Prostate gland (tissue), 2 donors: ENCODE measurements at regions not wholly inside any gene's neighbourhood (a gene's known extent, or its start where the extent isn't known, plus 50 kb on each side); places are given as distances from the start of the nearest gene placed in this dataset.

Experiments used
- POLR2A ChIP-seq: fragments of 450-650 bp; IDR thresholded peaks from one replicate; pipeline ENCODE4 v1.6.1; 2016; ENCODE audit warnings: antibody characterized with exemption, mild to moderate bottlenecking
- POLR2AphosphoS5 ChIP-seq: sonication (generic); formaldehyde crosslinking; IDR thresholded peaks from one replicate; pipeline ENCODE4 v1.6.1; 2017; ENCODE audit warnings: antibody characterized with exemption
- TF ChIP-seq, protein P1 (sequence below), 4 experiments: fragments of 200-600 bp in 2 of 4; fragments of 450-650 bp in 2 of 4; sonication (generic) in 2 of 4; IDR thresholded peaks; 1 replicate in 3 of 4; 2 replicates in 1 of 4; pipeline ENCODE4 v1.5.1; 2016 to 2019; ENCODE audit warnings: antibody characterized with exemption in 4 of 4, mild to moderate bottlenecking in 2 of 4, moderate library complexity in 2 of 4

DNA sequence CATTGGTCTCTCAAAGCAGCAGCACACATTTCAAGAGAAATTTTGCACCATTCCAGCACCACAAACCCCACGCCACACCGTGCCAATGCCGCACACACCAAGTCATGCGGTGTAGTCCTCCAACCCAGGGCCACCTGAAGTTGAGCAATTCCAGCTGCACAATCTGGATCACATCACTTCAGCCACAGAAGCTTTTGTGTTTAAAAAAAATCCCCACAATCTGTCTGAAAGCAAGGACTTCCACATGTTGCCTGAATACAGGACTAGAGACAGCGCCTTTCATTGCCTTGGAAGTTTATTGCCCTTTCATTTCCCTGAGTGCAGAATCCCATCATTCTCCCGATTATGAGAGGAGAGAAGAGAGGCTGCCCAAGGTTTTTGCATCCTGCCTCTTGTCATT, 175.6 kb upstream of the BCL6 start:
- TF ChIP-seq, protein P1, sequence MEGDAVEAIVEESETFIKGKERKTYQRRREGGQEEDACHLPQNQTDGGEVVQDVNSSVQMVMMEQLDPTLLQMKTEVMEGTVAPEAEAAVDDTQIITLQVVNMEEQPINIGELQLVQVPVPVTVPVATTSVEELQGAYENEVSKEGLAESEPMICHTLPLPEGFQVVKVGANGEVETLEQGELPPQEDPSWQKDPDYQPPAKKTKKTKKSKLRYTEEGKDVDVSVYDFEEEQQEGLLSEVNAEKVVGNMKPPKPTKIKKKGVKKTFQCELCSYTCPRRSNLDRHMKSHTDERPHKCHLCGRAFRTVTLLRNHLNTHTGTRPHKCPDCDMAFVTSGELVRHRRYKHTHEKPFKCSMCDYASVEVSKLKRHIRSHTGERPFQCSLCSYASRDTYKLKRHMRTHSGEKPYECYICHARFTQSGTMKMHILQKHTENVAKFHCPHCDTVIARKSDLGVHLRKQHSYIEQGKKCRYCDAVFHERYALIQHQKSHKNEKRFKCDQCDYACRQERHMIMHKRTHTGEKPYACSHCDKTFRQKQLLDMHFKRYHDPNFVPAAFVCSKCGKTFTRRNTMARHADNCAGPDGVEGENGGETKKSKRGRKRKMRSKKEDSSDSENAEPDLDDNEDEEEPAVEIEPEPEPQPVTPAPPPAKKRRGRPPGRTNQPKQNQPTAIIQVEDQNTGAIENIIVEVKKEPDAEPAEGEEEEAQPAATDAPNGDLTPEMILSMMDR (IDR thresholded peaks at IDR 0.05) = no peak
- no peak for TF ChIP-seq POLR2AphosphoS5
- no peak for TF ChIP-seq POLR2A
